Skeletal muscle satellite cell (primary cell): ENCODE measurements at regions not wholly inside any gene's neighbourhood (a gene's known extent, or its start where the extent isn't known, plus 50 kb on each side); places are given as distances from the start of the nearest gene placed in this dataset.
"Not testable (repeated sequence)": the region's sequence is repeated elsewhere in the genome, so short reads cannot be mapped to it uniquely, and the experiment has no call there.

Source experiments
- H3K27me3 ChIP-seq: 2 replicates; pipeline ENCODE4 v1.7.0; 2013; ENCODE audit warnings: low read length; ENCODE audit not compliant: control insufficient read depth, insufficient read depth
- H3K36me3 ChIP-seq: 2 replicates; pipeline ENCODE4 v1.7.0; 2013; ENCODE audit warnings: mild to moderate bottlenecking, control low read depth, low read length; ENCODE audit not compliant: insufficient read depth
- H3K4me1 ChIP-seq: 2 replicates; pipeline ENCODE4 v1.7.0; 2013; ENCODE audit warnings: low read length; ENCODE audit not compliant: control insufficient read depth, insufficient read depth
- H3K4me2 ChIP-seq: 2 replicates; pipeline ENCODE4 v1.7.0; 2013; ENCODE audit warnings: mild to moderate bottlenecking, low read length
- H3K4me3 ChIP-seq: 2 replicates; pipeline ENCODE4 v1.7.0; 2013; ENCODE audit warnings: low read length
- H3K9ac ChIP-seq: 2 replicates; pipeline ENCODE4 v1.7.0; 2013; ENCODE audit warnings: mild to moderate bottlenecking, low read depth, low read length, moderate library complexity
- H3K9me3 ChIP-seq: replicated peaks from 2 replicates; pipeline ENCODE4 v1.7.0; 2013; ENCODE audit warnings: mild to moderate bottlenecking, control low read depth, low read length

DNA sequence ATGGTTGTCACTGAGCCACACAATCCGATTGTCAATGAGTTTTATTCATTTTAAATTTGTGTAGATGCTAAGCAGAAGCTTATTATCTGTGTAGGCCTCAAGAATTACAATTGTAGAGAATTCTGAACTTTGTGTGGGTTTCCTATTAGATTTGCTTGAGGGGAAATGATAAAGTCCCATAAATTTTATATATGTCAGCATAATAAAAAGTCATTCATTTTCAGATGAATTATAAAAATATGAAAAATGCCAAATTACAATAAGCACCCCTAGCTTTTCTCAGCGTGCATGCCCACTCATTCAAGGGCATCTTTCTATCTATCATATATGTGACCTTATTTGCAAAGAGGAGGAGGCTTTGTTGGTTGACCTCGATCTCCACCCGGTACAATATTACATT, 1041.1 kb upstream of the FOXG1 start:
- no peak overlapping the region for H3K9ac ChIP-seq
- H3K4me3 ChIP-seq, result no peak overlapping the region
- H3K9me3 ChIP-seq, result no peaks in the 10 kb centered on the region
- no peaks in the 10 kb centered on the region for H3K4me1 ChIP-seq
- H3K27me3 ChIP-seq, result no peaks in the 10 kb centered on the region
- no peaks in the 10 kb centered on the region for H3K36me3 ChIP-seq
- H3K4me2 ChIP-seq, result no peak overlapping the region

DNA sequence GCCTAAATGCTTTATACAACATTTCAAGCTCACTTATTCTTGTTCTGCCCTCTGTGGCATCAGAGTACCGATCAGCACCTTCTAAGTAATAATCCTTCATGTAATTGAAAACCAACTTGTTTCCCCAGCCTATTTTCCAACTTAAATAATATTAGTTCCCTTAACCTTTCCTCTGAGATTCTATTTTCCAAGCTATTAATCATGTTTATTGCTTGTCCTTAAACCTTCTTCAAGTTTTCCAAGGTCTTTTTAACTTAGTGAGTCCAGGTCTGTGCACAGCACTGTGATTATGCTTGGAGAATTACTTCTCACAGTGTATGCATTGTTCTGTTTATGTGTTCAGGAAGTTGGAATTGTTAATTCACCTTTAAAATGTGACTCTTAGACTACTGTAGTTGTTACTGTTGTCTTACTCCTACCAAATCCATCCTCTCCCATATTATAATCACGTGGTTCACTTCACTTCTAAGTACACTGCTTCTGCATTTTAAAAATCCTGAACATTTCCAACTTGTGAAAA, 1039.3 kb upstream of the FOXG1 start:
- no peaks in the 10 kb centered on the region for H3K4me1 ChIP-seq
- H3K9me3 ChIP-seq, result no peaks in the 10 kb centered on the region
- no peak overlapping the region for H3K4me3 ChIP-seq
- no peak overlapping the region for H3K4me2 ChIP-seq
- H3K36me3 ChIP-seq, result no peaks in the 10 kb centered on the region
- H3K9ac ChIP-seq, result no peak overlapping the region
- no peaks in the 10 kb centered on the region for H3K27me3 ChIP-seq

DNA sequence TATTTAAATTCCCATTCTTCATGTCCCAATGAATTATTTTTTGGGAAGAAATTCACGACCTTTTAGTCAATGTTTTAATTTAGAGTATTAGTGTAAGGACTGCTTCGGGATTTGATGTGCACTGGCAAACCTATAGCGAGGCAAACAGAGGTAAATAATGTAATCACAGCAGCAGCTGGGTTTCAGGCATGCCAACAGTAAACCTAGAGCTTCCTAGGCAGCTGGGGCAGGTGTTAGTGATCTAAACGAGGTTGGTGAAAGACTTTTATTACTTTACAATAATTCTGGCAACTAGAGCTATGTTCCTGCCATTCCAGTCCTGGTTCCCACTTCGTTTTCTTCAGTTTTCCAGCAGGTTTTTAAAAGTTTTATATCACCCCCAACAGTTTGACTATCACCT, 1036.4 kb upstream of the FOXG1 start:
- peaks cover 3% of the 10 kb centered on the region for H3K9me3 ChIP-seq
- H3K27me3 ChIP-seq, result no peaks in the 10 kb centered on the region
- no peaks in the 10 kb centered on the region for H3K36me3 ChIP-seq
- H3K4me2 ChIP-seq, result no peak overlapping the region
- H3K4me3 ChIP-seq, result no peak overlapping the region
- no peaks in the 10 kb centered on the region for H3K4me1 ChIP-seq
- H3K9ac ChIP-seq, result no peak overlapping the region

DNA sequence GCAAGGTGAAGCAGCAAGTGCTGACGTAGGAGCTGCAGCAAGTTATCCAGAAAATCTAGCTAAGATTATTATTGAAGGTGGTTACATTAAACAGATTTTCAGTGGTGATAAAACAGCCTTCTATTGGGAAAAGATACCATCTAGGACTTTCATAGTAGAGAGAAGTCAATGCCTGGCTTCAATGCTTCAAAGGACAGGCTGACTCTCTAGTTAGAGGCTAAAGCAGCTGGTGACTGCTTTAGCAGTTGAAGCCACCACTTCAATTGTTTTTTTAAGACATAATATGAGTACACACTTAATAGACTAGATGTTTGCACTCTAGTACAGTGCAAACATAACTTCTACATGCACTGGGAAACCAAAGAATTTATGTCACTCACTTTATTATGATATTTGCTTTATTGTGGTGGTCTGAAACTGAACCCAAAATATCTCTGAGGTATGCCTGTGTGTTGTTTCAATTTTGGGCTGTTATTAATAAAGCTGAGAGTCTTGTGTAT, 1026.9 kb upstream of the FOXG1 start:
- H3K27me3 ChIP-seq, result no peaks in the 10 kb centered on the region

DNA sequence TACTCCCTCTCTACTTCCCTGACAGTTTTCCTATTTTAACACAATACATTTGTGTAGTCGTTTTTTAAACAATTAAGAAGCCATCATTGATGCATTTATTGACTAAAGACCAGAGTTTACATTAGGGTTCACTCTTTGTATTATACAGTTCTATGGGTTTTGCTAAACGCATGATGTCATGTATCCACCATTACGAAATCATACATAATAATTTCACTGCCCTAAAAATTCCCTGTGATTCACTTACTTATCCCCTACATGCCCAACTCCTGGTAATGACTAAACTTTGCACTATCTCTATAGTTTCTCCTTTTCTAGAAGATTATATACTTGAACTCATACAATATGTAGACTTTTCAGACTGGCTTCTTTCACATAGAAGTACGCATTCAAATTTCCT, 1016.5 kb upstream of the FOXG1 start:
- Histone ChIP-seq H3K9ac (no peak overlapping the region), H3K4me3 (no peak overlapping the region), H3K4me1 (no peaks in the 10 kb centered on the region), H3K4me2 (no peak overlapping the region), H3K9me3 (no peaks in the 10 kb centered on the region), H3K36me3 (no peaks in the 10 kb centered on the region), H3K27me3 (no peaks in the 10 kb centered on the region)

More for the DNA sequence above, 1026.9 kb upstream of the FOXG1 start:
- Histone ChIP-seq H3K4me3 (no peak overlapping the region), H3K9me3 (no peaks in the 10 kb centered on the region), H3K36me3 (no peaks in the 10 kb centered on the region), H3K4me1 (no peaks in the 10 kb centered on the region), H3K4me2 (no peak overlapping the region), H3K9ac (no peak overlapping the region)

DNA sequence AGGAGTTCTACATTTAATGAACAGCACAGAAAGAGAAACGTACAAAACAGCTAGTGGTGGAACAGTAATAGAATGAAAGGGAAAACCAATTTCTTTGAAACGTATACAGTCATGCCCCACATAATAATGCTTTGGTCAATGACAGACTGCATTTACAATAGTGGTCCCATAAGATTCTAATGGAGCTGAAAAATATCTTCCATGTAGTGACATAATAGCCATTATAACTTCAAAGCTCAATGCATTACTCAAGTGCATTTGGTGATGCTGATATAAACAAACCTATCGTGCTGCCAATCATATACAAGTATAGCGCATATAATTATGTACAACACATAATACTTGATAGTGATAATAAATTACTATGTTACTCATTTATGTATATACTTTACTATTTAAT, 1008.9 kb upstream of the FOXG1 start:
- H3K4me2 ChIP-seq, H3K27me3 ChIP-seq, H3K36me3 ChIP-seq, H3K9me3 ChIP-seq, H3K4me1 ChIP-seq, H3K9ac ChIP-seq, H3K4me3 ChIP-seq: not testable (repeated sequence)

DNA sequence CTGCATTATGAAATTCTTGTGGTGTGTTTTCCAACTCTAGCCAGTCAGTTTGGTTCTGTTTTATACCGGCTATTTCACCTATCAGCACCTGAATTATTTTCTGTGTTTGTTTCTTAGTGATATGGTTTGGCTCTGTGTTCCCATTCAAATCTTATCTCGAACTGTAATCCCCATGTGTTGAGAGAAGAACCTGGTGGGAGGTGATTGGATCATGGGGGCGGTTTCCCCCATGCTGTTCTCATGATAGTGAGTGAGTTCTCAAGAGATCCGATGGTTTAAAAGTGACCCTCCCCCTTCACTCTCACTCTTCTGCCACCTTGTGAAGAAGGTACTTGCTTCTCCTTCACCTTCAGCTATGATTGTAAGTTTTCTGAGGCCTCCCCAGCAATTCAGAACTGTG, 1006.2 kb upstream of the FOXG1 start:
- not testable (repeated sequence) for H3K36me3 ChIP-seq, H3K27me3 ChIP-seq, H3K4me3 ChIP-seq

DNA sequence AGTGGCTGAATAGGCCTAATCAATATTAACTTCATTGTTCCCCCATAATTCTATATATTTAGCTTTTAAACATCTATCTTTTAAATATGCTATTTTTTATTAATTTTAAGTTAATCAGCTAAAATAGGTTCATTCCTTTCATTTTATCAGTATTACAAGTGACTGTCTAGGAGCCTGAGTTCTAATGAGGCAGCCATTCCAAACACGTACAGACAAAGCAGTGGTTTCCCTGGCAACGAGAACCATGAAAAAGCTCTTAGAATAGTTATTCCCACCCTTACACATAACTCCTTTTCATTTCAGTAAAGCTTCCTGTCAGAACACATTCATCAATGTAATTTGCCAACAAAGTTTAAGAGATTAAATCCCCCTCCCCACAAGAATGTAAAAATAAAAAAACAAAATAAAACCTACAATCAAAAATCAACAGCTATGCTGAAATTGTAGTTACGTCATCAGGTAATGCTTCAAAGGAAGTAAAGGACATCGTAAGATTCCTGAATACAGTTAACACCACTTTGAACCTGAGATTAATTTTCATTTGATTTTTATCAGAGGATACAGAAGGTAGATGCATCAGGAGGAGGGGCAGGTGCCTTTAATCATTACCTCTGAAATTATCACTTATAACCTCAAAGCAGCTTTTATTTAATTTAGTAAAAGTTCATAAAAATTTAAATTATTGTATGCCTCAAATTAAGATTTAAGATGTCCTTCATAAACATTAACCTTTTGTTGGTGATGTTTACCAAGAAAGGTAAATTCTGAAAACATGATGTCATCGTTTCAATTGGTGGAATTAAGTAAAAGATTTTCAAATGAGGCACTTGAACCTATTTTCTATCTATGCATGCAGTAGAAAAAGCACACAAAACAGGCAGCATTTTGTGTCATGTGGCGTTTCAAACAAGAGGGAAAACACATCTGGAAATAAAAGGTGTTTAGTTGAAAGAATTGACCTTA, 967.2 kb upstream of the FOXG1 start:
- H3K36me3 ChIP-seq, H3K9me3 ChIP-seq, H3K4me1 ChIP-seq, H3K9ac ChIP-seq, H3K4me2 ChIP-seq, H3K4me3 ChIP-seq, H3K27me3 ChIP-seq: not testable (repeated sequence)

More for the DNA sequence above, 1006.2 kb upstream of the FOXG1 start:
- H3K9me3 ChIP-seq, H3K4me1 ChIP-seq, H3K9ac ChIP-seq, H3K4me2 ChIP-seq: not testable (repeated sequence)

DNA sequence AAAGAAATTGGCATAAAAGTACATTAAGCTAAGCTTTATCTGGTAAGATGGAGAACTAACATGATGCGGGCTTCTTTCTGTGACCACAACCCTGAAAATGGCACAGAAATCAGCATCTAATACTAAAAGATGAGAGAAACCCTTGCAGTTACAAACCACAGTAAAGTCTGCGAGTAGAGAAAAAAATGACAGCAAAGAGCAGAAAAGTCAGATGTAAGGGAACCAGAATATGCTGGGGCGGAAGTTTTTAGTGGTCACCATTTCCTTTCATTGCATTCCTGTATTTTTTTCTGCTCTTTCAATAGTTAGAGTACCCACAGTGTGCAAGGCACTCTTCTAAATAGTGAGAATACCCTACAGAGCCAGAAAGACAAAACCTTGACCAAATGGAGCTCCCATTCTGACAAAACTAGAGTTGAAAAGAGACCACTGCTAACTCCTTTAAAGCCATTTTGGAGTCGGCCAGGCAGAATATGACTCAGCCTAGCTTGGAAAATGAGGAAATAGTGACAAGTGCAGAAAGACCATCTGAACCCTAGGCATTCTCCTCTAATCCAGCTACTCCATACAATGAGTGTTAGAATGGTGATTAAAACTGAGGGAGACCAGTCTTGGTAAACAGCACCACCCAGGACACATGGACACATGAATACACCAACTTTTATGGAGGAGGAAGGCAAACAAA, 948.7 kb upstream of the FOXG1 start:
- H3K27me3 ChIP-seq, H3K4me2 ChIP-seq, H3K4me3 ChIP-seq, H3K36me3 ChIP-seq, H3K9me3 ChIP-seq, H3K9ac ChIP-seq, H3K4me1 ChIP-seq: not testable (repeated sequence)

DNA sequence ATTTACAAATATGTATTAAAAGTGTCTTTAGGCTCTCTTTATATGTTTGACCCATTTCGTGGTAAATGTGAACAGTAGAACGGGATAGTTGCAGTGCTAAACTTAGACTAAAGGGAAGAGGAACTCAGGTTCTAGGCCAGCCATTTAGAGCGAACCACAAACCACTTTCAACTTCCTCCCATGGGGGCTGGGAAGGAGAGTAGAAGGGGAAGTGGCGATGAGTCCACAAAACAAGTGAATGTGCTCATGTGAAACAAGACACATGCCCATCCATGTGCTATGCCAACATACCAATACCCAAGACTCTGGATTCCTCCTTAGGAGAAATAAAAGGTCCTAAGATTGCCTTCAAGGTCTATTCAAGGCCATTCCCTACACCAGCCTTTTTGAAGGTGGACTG, 940.4 kb upstream of the FOXG1 start:
- not testable (repeated sequence) for H3K4me3 ChIP-seq, H3K9ac ChIP-seq, H3K36me3 ChIP-seq, H3K4me2 ChIP-seq, H3K4me1 ChIP-seq, H3K27me3 ChIP-seq, H3K9me3 ChIP-seq

DNA sequence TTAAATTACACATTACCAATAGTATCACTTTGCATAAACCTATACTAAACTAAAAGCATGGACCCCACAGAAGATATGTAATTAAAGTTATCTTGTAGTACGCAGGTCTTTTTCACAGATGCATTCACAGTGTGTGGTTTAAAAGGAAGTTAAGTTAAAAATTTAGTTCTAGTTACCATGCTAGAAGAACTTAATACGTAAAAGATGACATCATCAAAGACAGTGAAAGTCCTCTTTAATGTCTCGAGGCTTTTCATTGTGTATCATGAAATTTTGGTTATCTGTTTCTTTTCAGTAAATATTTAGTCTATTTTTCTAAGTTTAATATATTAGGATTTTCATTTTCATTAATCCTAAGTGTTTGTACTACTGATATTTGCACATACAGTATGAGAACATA, 934.6 kb upstream of the FOXG1 start:
- H3K9me3 ChIP-seq, H3K9ac ChIP-seq, H3K27me3 ChIP-seq, H3K4me1 ChIP-seq, H3K4me3 ChIP-seq, H3K4me2 ChIP-seq, H3K36me3 ChIP-seq: not testable (repeated sequence)
